Body of pancreas (tissue), 4 donors: ENCODE measurements at regions not wholly inside any gene's neighbourhood (a gene's known extent, or its start where the extent isn't known, plus 50 kb on each side); places are given as distances from the start of the nearest gene placed in this dataset.

ENCODE experiments used
- CTCF ChIP-seq, 7 experiments: fragments of 450-650 bp in 4 of 7; fragments of 200-600 bp in 3 of 7; sonication (generic) in 3 of 7; IDR thresholded peaks; one replicate each; pipeline ENCODE4 v1.5.1; 2016 to 2019; ENCODE audit warnings: antibody characterized with exemption in 7 of 7
- POLR2A ChIP-seq, 3 donors: fragments of 450-650 bp; IDR thresholded peaks; one replicate each; pipeline ENCODE4 v1.6.1; 2016; ENCODE audit warnings: antibody characterized with exemption in 3 of 3, mild to moderate bottlenecking in 2 of 3

GRCh38 chr1:38138498-38139233 is 92.1 kb upstream of the POU3F1 start:
- TF ChIP-seq CTCF (IDR thresholded peaks at IDR 0.05), result peak in 5 of 7 experiments; percentile 13 to 54 (median 47)
- TF ChIP-seq POLR2A (IDR thresholded peaks at IDR 0.05), result no peak
